Mesothelial cell of epicardium (in vitro differentiated cells): ENCODE measurements at regions not wholly inside any gene's neighbourhood (a gene's known extent, or its start where the extent isn't known, plus 50 kb on each side); places are given as distances from the start of the nearest gene placed in this dataset.

Experiments
- DNase-seq, 2 experiments: peaks; one replicate each; pipeline ENCODE4 v3.0.0; 2021; ENCODE audit warnings: low spot score in 2 of 2; ENCODE audit not compliant: unreplicated experiment in 2 of 2
- H3K27ac Mint-ChIP-seq: 2 replicates; pipeline ENCODE4 v1.8.0; 2021; ENCODE audit warnings: mixed read lengths
- H3K27me3 Mint-ChIP-seq: 2 replicates; pipeline ENCODE4 v1.8.0; 2021; ENCODE audit warnings: low read depth, mixed read lengths
- H3K36me3 Mint-ChIP-seq: 2 replicates; pipeline ENCODE4 v1.8.0; 2021; ENCODE audit warnings: mixed read lengths
- H3K4me1 Mint-ChIP-seq: 2 replicates; pipeline ENCODE4 v1.8.0; 2021; ENCODE audit warnings: mixed read lengths
- H3K4me3 Mint-ChIP-seq: 2 replicates; pipeline ENCODE4 v1.8.0; 2021; ENCODE audit warnings: mild to moderate bottlenecking, moderate library complexity, mixed read lengths
- H3K9me3 Mint-ChIP-seq: 2 replicates; pipeline ENCODE4 v1.8.0; 2021; ENCODE audit warnings: mixed read lengths
- CTCF ChIP-seq: fragments of 200-600 bp; sonication (generic); IDR thresholded peaks from one replicate; pipeline ENCODE4 v1.5.0; 2021; ENCODE audit warnings: antibody characterized with exemption; ENCODE audit not compliant: unreplicated experiment

GRCh38 chr14:56065621-56066290, 52.5 kb upstream of the PELI2 start:
- DNase-seq, result no peak
- TF ChIP-seq CTCF, result no peak
- Mint-ChIP-seq H3K36me3 (no peaks in the 10 kb centered on the region), H3K9me3 (no peaks in the 10 kb centered on the region), H3K27ac (no peak overlapping the region), H3K4me3 (no peak overlapping the region), H3K27me3 (peaks cover 5% of the 10 kb centered on the region), H3K4me1 (peaks cover 8% of the 10 kb centered on the region)
